Trophoblast cell (in vitro differentiated cells and primary cell): ENCODE measurements at regions not wholly inside any gene's neighbourhood (a gene's known extent, or its start where the extent isn't known, plus 50 kb on each side); places are given as distances from the start of the nearest gene placed in this dataset.
A peak's percentile ranks its signal among the peaks of the same experiment; 100 is the strongest.

Experiments used
- DNase-seq, 2 donors: peaks; one replicate each; pipeline ENCODE4 v3.0.0-alpha.2; 2016
- H2AFZ ChIP-seq: 2 replicates; pipeline ENCODE4 v1.6.1; 2013; ENCODE audit warnings: low read length, moderate library complexity, mild to moderate bottlenecking; ENCODE audit not compliant: insufficient read depth, poor library complexity
- H2AK5ac ChIP-seq: 2 replicates; pipeline ENCODE4 v1.6.1; 2013; ENCODE audit warnings: mild to moderate bottlenecking, low read length
- H2BK120ac ChIP-seq: 2 replicates; pipeline ENCODE4 v1.6.1; 2013; ENCODE audit warnings: low read length, mild to moderate bottlenecking, moderate library complexity; ENCODE audit not compliant: insufficient read depth, poor library complexity
- H2BK12ac ChIP-seq: 2 replicates; pipeline ENCODE4 v1.6.1; 2013; ENCODE audit warnings: mild to moderate bottlenecking, low read length, moderate library complexity
- H2BK5ac ChIP-seq: 2 replicates; pipeline ENCODE4 v1.6.1; 2013; ENCODE audit warnings: low read length, low read depth, moderate library complexity, mild to moderate bottlenecking; ENCODE audit not compliant: poor library complexity
- H3K14ac ChIP-seq: 2 replicates; pipeline ENCODE4 v1.6.1; 2013; ENCODE audit warnings: mild to moderate bottlenecking, low read length
- H3K18ac ChIP-seq: 2 replicates; pipeline ENCODE4 v1.6.1; 2013; ENCODE audit warnings: mild to moderate bottlenecking, low read length
- H3K23ac ChIP-seq: 2 replicates; pipeline ENCODE4 v1.6.1; 2013; ENCODE audit warnings: low read length
- H3K27ac ChIP-seq: 2 replicates; pipeline ENCODE4 v1.5.1; 2013; ENCODE audit warnings: low read depth, mild to moderate bottlenecking, inconsistent platforms, low read length, moderate library complexity
- H3K27me3 ChIP-seq: 2 replicates; pipeline ENCODE4 v1.6.1; 2013; ENCODE audit warnings: inconsistent platforms, mild to moderate bottlenecking, low read length, moderate library complexity; ENCODE audit not compliant: insufficient read depth
- H3K36me3 ChIP-seq, 2 experiments: 1 replicate in 1 of 2; 2 replicates in 1 of 2; pipeline ENCODE4 v1.6.1; 2013; ENCODE audit warnings: low read length in 2 of 2, mild to moderate bottlenecking in 2 of 2, moderate library complexity in 1 of 2; ENCODE audit not compliant: insufficient read depth in 2 of 2, control insufficient read depth in 1 of 2
- H3K4ac ChIP-seq: 2 replicates; pipeline ENCODE4 v1.6.1; 2013; ENCODE audit warnings: low read depth, mild to moderate bottlenecking, low read length, moderate library complexity
- H3K4me1 ChIP-seq, 2 experiments: 1 replicate in 1 of 2; 2 replicates in 1 of 2; pipeline ENCODE4 v1.6.1; 2013; ENCODE audit warnings: low read length in 2 of 2, mild to moderate bottlenecking in 2 of 2, moderate library complexity in 1 of 2; ENCODE audit not compliant: insufficient read depth in 2 of 2, control insufficient read depth in 1 of 2
- H3K4me2 ChIP-seq: 2 replicates; pipeline ENCODE4 v1.6.1; 2013; ENCODE audit warnings: inconsistent platforms, mild to moderate bottlenecking, low read length, moderate library complexity
- H3K4me3 ChIP-seq: 2 replicates; pipeline ENCODE4 v1.5.1; 2013; ENCODE audit warnings: mild to moderate bottlenecking, low read depth, low read length, inconsistent platforms
- H3K79me1 ChIP-seq: one replicate; pipeline ENCODE4 v1.6.1; 2013; ENCODE audit warnings: low read length
- H3K79me2 ChIP-seq: 2 replicates; pipeline ENCODE4 v1.6.1; 2013; ENCODE audit warnings: low read length, mild to moderate bottlenecking; ENCODE audit not compliant: control insufficient read depth, insufficient read depth, poor library complexity
- H3K9ac ChIP-seq: 2 replicates; pipeline ENCODE4 v1.6.1; 2013; ENCODE audit warnings: mild to moderate bottlenecking, low read length
- H3K9me3 ChIP-seq: 2 replicates; pipeline ENCODE4 v1.6.1; 2013; ENCODE audit warnings: low read depth, mild to moderate bottlenecking, control low read depth, inconsistent platforms, low read length; ENCODE audit not compliant: insufficient read depth
- H4K12ac ChIP-seq: 2 replicates; pipeline ENCODE4 v1.6.1; 2013; ENCODE audit warnings: low read depth, mild to moderate bottlenecking, low read length, moderate library complexity
- H4K8ac ChIP-seq: 2 replicates; pipeline ENCODE4 v1.6.1; 2013; ENCODE audit warnings: low read depth, mild to moderate bottlenecking, low read length, moderate library complexity
- H4K91ac ChIP-seq: one replicate; pipeline ENCODE4 v1.6.1; 2013; ENCODE audit warnings: low read depth, mild to moderate bottlenecking, low read length, moderate library complexity
- WGBS: extraction: QIAGEN DNeasy Blood & Tissue Kit; methylation state at CpG from one replicate; pipeline ENCODE4 v1.1.7; 2013; ENCODE audit warnings: missing lambda C conversion rate; ENCODE audit not compliant: insufficient read length, insufficient coverage; ENCODE audit errors: extremely low coverage; 5-methylcytosine and 5-hydroxymethylcytosine counted together

DNA sequence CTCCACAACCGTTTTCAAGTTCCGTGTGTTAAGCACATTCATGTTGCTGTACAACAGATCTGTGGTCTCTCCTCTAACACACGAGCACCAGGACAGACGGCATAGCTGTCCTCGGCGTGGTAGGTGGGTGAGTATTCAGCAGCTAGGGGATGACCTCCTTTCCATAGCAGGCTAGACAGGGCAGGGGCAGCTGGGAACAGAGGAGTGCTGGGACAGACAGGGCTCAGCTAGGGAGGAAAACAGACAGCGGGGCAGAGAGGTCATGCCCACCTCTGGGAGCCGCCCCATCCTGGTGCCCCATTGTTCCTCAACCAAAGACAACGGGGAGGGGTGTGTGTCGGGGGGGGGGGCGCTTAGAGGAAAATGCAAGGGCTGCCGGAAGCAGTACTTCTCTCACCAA, 271.5 kb upstream of the FOXQ1 start:
- no CpG with 5 or more reads among the region's 12 CpGs for WGBS

DNA sequence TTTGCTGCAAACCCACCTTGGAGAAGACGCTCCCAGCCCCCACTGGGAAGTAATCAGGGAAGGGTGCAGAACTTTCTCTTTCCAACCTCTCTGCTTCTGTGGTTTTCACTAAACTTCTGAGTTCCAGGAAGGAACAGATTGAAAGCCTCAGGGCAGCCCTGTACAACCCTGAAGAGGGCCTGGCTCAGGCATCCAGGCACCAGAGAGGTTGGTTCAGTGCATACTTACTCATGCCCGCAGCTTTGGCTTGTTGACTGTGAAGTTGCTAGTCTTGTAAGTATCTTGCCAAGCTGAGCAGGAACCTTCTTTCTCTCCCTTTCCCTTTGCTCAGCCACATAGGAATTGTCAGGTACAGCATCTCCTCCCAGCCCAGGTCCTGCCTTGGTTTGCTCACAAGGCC, 272.2 kb upstream of the FOXQ1 start:
- Histone ChIP-seq H3K9ac (no peak overlapping the region), H2AFZ (no peak overlapping the region), H3K14ac (no peak overlapping the region), H3K79me1 (no peaks in the 10 kb centered on the region), H3K27me3 (no peaks in the 10 kb centered on the region), H2BK12ac (no peak overlapping the region), H3K4me3 (no peak overlapping the region), H3K9me3 (peaks cover 2% of the 10 kb centered on the region), H3K18ac (no peak overlapping the region), H2AK5ac (no peak overlapping the region), H3K36me3 (no peaks in the 10 kb centered on the region), H2BK5ac (no peak overlapping the region), H2BK120ac (no peak overlapping the region), H4K8ac (no peak overlapping the region), H4K12ac (no peak overlapping the region), H3K4ac (no peak overlapping the region), H3K27ac (no peak overlapping the region), H3K23ac (no peak overlapping the region), H3K4me2 (no peak overlapping the region), H4K91ac (no peak overlapping the region), H3K4me1 (no peaks in the 10 kb centered on the region), H3K79me2 (no peaks in the 10 kb centered on the region)
- DNase-seq = peak; percentile 11 to 43
- no CpG with 5 or more reads among the region's 2 CpGs for WGBS

More for the DNA sequence above, 271.5 kb upstream of the FOXQ1 start:
- H2BK5ac ChIP-seq = no peak overlapping the region
- no peak overlapping the region for H3K27ac ChIP-seq
- H3K36me3 ChIP-seq = no peaks in the 10 kb centered on the region
- no peak overlapping the region for H3K14ac ChIP-seq
- no peak overlapping the region for H2AK5ac ChIP-seq
- no peak overlapping the region for H3K23ac ChIP-seq
- no peak overlapping the region for H2AFZ ChIP-seq
- no peak overlapping the region for H4K12ac ChIP-seq
- H3K9ac ChIP-seq = no peak overlapping the region
- no peak overlapping the region for H4K8ac ChIP-seq
- DNase-seq = no peak
- H3K9me3 ChIP-seq = peaks cover 2% of the 10 kb centered on the region
- no peak overlapping the region for H4K91ac ChIP-seq
- no peaks in the 10 kb centered on the region for H3K27me3 ChIP-seq
- H2BK12ac ChIP-seq = no peak overlapping the region
- no peaks in the 10 kb centered on the region for H3K79me1 ChIP-seq
- H3K4me3 ChIP-seq = no peak overlapping the region
- H2BK120ac ChIP-seq = no peak overlapping the region
- no peaks in the 10 kb centered on the region for H3K4me1 ChIP-seq
- no peaks in the 10 kb centered on the region for H3K79me2 ChIP-seq
- no peak overlapping the region for H3K4ac ChIP-seq
- H3K4me2 ChIP-seq = no peak overlapping the region
- no peak overlapping the region for H3K18ac ChIP-seq

GRCh38 chr6:1039191-1039590, 272.7 kb upstream of the FOXQ1 start:
- Histone ChIP-seq H3K4me3 (no peak overlapping the region), H3K9me3 (peaks cover 2% of the 10 kb centered on the region), H4K8ac (no peak overlapping the region), H4K12ac (peak overlapping the region; percentile 44), H3K27ac (no peak overlapping the region), H3K9ac (no peak overlapping the region), H3K4me2 (no peak overlapping the region), H3K27me3 (no peaks in the 10 kb centered on the region), H3K36me3 (no peaks in the 10 kb centered on the region), H2BK5ac (no peak overlapping the region), H2AFZ (no peak overlapping the region), H3K23ac (no peak overlapping the region), H2BK12ac (no peak overlapping the region), H3K79me1 (no peaks in the 10 kb centered on the region), H3K79me2 (no peaks in the 10 kb centered on the region), H2AK5ac (no peak overlapping the region), H3K18ac (no peak overlapping the region), H4K91ac (no peak overlapping the region), H2BK120ac (no peak overlapping the region), H3K4ac (no peak overlapping the region), H3K14ac (no peak overlapping the region), H3K4me1 (no peaks in the 10 kb centered on the region)
- no peak for DNase-seq
- no CpG with 5 or more reads among the region's 9 CpGs for WGBS

GRCh38 chr6:1037430-1038202, 274.3 kb upstream of the FOXQ1 start:
- H3K14ac ChIP-seq = no peak overlapping the region

More at GRCh38 chr6:1037430-1038202, 274.3 kb upstream of the FOXQ1 start:
- no peak overlapping the region for H3K4me2 ChIP-seq
- H3K27me3 ChIP-seq = no peaks in the 10 kb centered on the region
- H2BK5ac ChIP-seq = no peak overlapping the region
- H4K91ac ChIP-seq = no peak overlapping the region
- peaks cover 2% of the 10 kb centered on the region for H3K9me3 ChIP-seq
- no peak overlapping the region for H3K23ac ChIP-seq
- H2AK5ac ChIP-seq = no peak overlapping the region
- H3K36me3 ChIP-seq = no peaks in the 10 kb centered on the region
- no CpG with 5 or more reads among the region's 10 CpGs for WGBS
- H2BK120ac ChIP-seq = no peak overlapping the region
- no peaks in the 10 kb centered on the region for H3K4me1 ChIP-seq
- H4K8ac ChIP-seq = no peak overlapping the region
- no peak overlapping the region for H4K12ac ChIP-seq
- no peak overlapping the region for H3K4me3 ChIP-seq
- H3K27ac ChIP-seq = no peak overlapping the region
- H3K79me2 ChIP-seq = no peaks in the 10 kb centered on the region
- no peak overlapping the region for H3K4ac ChIP-seq
- H3K79me1 ChIP-seq = no peaks in the 10 kb centered on the region
- no peak overlapping the region for H3K18ac ChIP-seq
- H3K9ac ChIP-seq = no peak overlapping the region
- no peak overlapping the region for H2AFZ ChIP-seq
- no peak for DNase-seq
- H2BK12ac ChIP-seq = no peak overlapping the region
